DOHH2 (cell line): ENCODE measurements at regions not wholly inside any gene's neighbourhood (a gene's known extent, or its start where the extent isn't known, plus 50 kb on each side); places are given as distances from the start of the nearest gene placed in this dataset.

Experiments
- H3F3A ChIP-seq: fragments of 200-600 bp; sonication (generic), shearing (Covaris generic); 2 replicates; pipeline ENCODE4 v1.6.0; 2016; ENCODE audit warnings: antibody characterized with exemption, mild to moderate bottlenecking; ENCODE audit not compliant: control insufficient read depth, insufficient read depth
- H3K27ac ChIP-seq: fragments of 200-600 bp; sonication (generic); 2 replicates; pipeline ENCODE4 v1.5.1; 2014; ENCODE audit warnings: low read depth, mild to moderate bottlenecking, low read length, moderate library complexity
- H3K27me3 ChIP-seq: fragments of 200-600 bp; sonication (generic); 2 replicates; pipeline ENCODE4 v1.6.1; 2014; ENCODE audit warnings: mild to moderate bottlenecking, low read length, mixed read lengths; ENCODE audit not compliant: control insufficient read depth
- H3K36me3 ChIP-seq: fragments of 200-600 bp; sonication (generic); 2 replicates; pipeline ENCODE4 v1.6.1; 2014; ENCODE audit warnings: mild to moderate bottlenecking, low read length, moderate library complexity, mixed read lengths; ENCODE audit not compliant: control insufficient read depth
- H3K4me1 ChIP-seq: fragments of 200-600 bp; sonication (generic); 2 replicates; pipeline ENCODE4 v1.6.1; 2014; ENCODE audit warnings: mild to moderate bottlenecking, low read length, mixed read lengths; ENCODE audit not compliant: control insufficient read depth
- H3K4me2 ChIP-seq: fragments of 200-600 bp; sonication (generic); 2 replicates; pipeline ENCODE4 v1.6.0; 2014; ENCODE audit warnings: mild to moderate bottlenecking, low read length, moderate library complexity
- H3K4me3 ChIP-seq: fragments of 200-600 bp; sonication (generic); 2 replicates; pipeline ENCODE4 v1.5.1; 2014; ENCODE audit warnings: mild to moderate bottlenecking, low read length, mixed read lengths
- H3K79me2 ChIP-seq: fragments of 200-600 bp; sonication (generic); 2 replicates; pipeline ENCODE4 v1.6.1; 2014; ENCODE audit warnings: mild to moderate bottlenecking, low read length, mixed read lengths; ENCODE audit not compliant: control insufficient read depth
- H3K9me2 ChIP-seq: fragments of 200-600 bp; sonication (generic); replicated peaks from 2 replicates; pipeline ENCODE4 v1.6.1; 2014; ENCODE audit warnings: mild to moderate bottlenecking, low read length, mixed read lengths; ENCODE audit not compliant: control insufficient read depth
- H3K9me3 ChIP-seq: fragments of 200-600 bp; sonication (generic); 2 replicates; pipeline ENCODE4 v1.6.1; 2014; ENCODE audit warnings: antibody characterized with exemption, low read length, mixed read lengths; ENCODE audit not compliant: control insufficient read depth, insufficient read depth
- H4K20me1 ChIP-seq: fragments of 200-600 bp; sonication (generic); 2 replicates; pipeline ENCODE4 v1.6.0; 2014; ENCODE audit warnings: low read depth, mild to moderate bottlenecking, antibody characterized with exemption, low read length, moderate library complexity; ENCODE audit not compliant: control insufficient read depth, insufficient read depth
- EZH2phosphoT487 ChIP-seq: fragments of 200-600 bp; sonication (generic); IDR thresholded peaks from 2 replicates; pipeline ENCODE4 v1.6.1; 2017; ENCODE audit warnings: borderline replicate concordance, mild to moderate bottlenecking, antibody characterized with exemption, low read length, moderate library complexity, mixed read lengths
- TF ChIP-seq, protein P1 (sequence below): fragments of 200-600 bp; sonication (generic); IDR thresholded peaks from one replicate; pipeline ENCODE4 v1.5.1; 2014; ENCODE audit warnings: antibody characterized with exemption, mild to moderate bottlenecking, low read depth, low read length; ENCODE audit not compliant: poor library complexity, severe bottlenecking

GRCh38 chr12:124173692-124174091, 121.2 kb upstream of the RFLNA start:
- Histone ChIP-seq H3K9me3 (no peaks in the 10 kb centered on the region), H3K27me3 (no peaks in the 10 kb centered on the region), H3K36me3 (no peaks in the 10 kb centered on the region), H3F3A (no peaks in the 10 kb centered on the region), H3K27ac (no peak overlapping the region), H3K4me3 (no peak overlapping the region), H4K20me1 (no peaks in the 10 kb centered on the region), H3K4me2 (no peak overlapping the region), H3K4me1 (no peaks in the 10 kb centered on the region), H3K9me2 (no peaks in the 10 kb centered on the region), H3K79me2 (no peaks in the 10 kb centered on the region)
- TF ChIP-seq EZH2phosphoT487, result no peak
- TF ChIP-seq, protein P1, sequence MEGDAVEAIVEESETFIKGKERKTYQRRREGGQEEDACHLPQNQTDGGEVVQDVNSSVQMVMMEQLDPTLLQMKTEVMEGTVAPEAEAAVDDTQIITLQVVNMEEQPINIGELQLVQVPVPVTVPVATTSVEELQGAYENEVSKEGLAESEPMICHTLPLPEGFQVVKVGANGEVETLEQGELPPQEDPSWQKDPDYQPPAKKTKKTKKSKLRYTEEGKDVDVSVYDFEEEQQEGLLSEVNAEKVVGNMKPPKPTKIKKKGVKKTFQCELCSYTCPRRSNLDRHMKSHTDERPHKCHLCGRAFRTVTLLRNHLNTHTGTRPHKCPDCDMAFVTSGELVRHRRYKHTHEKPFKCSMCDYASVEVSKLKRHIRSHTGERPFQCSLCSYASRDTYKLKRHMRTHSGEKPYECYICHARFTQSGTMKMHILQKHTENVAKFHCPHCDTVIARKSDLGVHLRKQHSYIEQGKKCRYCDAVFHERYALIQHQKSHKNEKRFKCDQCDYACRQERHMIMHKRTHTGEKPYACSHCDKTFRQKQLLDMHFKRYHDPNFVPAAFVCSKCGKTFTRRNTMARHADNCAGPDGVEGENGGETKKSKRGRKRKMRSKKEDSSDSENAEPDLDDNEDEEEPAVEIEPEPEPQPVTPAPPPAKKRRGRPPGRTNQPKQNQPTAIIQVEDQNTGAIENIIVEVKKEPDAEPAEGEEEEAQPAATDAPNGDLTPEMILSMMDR, result no peak

DNA sequence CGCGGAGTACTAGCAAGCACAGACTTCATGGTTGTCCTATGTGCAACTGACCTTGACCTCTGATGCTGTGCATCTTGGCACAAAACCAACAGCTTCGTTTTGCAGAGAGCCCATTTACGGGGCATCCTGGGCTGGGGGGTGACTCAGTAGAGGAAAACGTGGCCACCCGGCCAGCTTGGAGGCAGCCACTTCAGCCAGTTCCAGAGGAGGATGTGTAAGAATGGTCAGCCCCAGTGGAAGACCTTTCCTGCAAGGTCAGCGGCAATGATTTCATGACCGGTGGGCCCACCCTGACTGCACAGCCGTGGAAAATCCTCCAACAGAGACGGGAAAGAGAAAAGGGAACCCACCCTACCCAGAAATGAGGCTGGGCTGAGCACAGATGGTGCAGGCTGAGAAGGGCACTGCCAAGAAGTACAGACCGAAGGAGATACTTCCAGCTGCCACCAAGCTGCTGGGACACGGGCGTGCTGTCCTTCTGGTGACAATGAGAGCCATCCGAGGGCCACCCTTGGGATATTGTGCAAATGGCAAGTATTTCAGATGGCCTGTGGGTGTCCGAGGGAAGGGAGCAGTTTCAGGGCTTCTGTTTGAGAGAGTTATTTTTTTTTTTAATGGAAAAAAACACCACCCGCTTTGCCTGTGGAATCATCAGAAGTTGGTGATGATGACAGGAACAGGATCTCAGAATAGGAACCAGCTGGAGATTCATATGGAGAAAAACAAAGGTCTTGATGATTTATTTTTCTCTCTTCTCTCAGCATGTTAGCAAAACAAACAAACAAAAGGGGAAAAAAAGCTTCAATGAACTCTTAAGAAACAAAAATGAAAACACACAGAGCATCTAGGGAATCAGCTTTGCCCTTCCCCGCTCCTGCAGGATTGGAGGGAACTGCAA, 120.2 kb upstream of the RFLNA start:
- Histone ChIP-seq H3K4me3 (no peak overlapping the region), H3K36me3 (no peaks in the 10 kb centered on the region), H3K4me2 (no peak overlapping the region), H4K20me1 (no peaks in the 10 kb centered on the region), H3K9me3 (no peaks in the 10 kb centered on the region), H3K27ac (no peak overlapping the region), H3K9me2 (no peaks in the 10 kb centered on the region), H3K4me1 (no peaks in the 10 kb centered on the region), H3K27me3 (no peaks in the 10 kb centered on the region), H3F3A (no peaks in the 10 kb centered on the region), H3K79me2 (no peaks in the 10 kb centered on the region)
- no peak for TF ChIP-seq EZH2phosphoT487
- TF ChIP-seq, protein P1, result no peak

DNA sequence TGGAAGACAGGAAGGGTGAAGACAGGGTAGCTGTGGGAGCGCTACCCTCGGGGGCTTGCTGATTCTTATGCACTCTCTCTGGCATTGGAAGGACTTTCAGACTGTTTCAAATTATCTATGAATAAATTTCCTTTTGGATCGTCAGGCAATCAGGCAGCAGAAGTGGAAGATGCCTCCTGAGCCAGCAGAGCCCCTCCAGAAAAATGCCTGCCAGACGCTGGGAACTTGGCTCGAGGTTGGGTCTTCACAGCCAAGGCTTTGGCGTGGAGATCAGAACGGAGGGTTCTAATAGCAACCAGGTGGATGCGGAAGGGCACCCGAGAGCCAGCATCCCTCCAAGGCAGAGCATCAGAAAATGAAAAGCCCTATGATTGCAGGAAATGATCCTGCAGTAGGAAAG, 119.2 kb upstream of the RFLNA start:
- Histone ChIP-seq H3K9me3 (no peaks in the 10 kb centered on the region), H3F3A (no peaks in the 10 kb centered on the region), H3K36me3 (no peaks in the 10 kb centered on the region), H3K79me2 (no peaks in the 10 kb centered on the region), H3K4me2 (no peak overlapping the region), H3K4me3 (no peak overlapping the region), H3K9me2 (no peaks in the 10 kb centered on the region), H3K4me1 (no peaks in the 10 kb centered on the region), H3K27me3 (no peaks in the 10 kb centered on the region), H4K20me1 (no peaks in the 10 kb centered on the region), H3K27ac (no peak overlapping the region)
- no peak for TF ChIP-seq EZH2phosphoT487
- TF ChIP-seq, protein P1, result no peak
